Stomach (tissue), 8 donors: ENCODE measurements at regions not wholly inside any gene's neighbourhood (a gene's known extent, or its start where the extent isn't known, plus 50 kb on each side); places are given as distances from the start of the nearest gene placed in this dataset.
A peak's percentile ranks its signal among the peaks of the same experiment; 100 is the strongest.

Source experiments
- DNase-seq, 2 donors: peaks; one replicate each; pipeline versions ENCODE4 v3.0.0 to v3.0.0-alpha.2; 2013 to 2019
- H3K27ac ChIP-seq, 5 donors: fragments of 200-600 bp in 4 of 5; sonication (generic) in 4 of 5; one replicate each; pipeline ENCODE4 v1.5.1; 2013 to 2019; ENCODE audit warnings: mild to moderate bottlenecking in 1 of 5, moderate library complexity in 1 of 5
- H3K27me3 ChIP-seq, 3 donors: fragments of 200-600 bp; sonication (generic); one replicate each; pipeline ENCODE4 v1.5.1; 2017 to 2019; ENCODE audit warnings: mixed run types in 1 of 3
- H3K36me3 ChIP-seq, 4 donors: fragments of 200-600 bp; sonication (generic); 1 replicate in 3 of 4; 2 replicates in 1 of 4; pipeline ENCODE4 v1.5.1; 2016 to 2019
- H3K4me1 ChIP-seq, 4 donors: fragments of 200-600 bp; sonication (generic); one replicate each; pipeline ENCODE4 v1.5.1; 2016 to 2019
- H3K4me3 ChIP-seq, 4 donors: fragments of 200-600 bp; sonication (generic) in 3 of 4; one replicate each; pipeline ENCODE4 v1.5.1; 2016 to 2019; ENCODE audit warnings: mild to moderate bottlenecking in 1 of 4
- H3K9me3 ChIP-seq, 4 donors: fragments of 200-600 bp; sonication (generic); one replicate each; pipeline ENCODE4 v1.5.1; 2016 to 2019
- EP300 ChIP-seq: sonication (generic); formaldehyde crosslinking; IDR thresholded peaks from one replicate; pipeline ENCODE4 v1.6.1; 2017; ENCODE audit warnings: antibody characterized with exemption
- POLR2A ChIP-seq, 4 donors: fragments of 450-650 bp; IDR thresholded peaks; one replicate each; pipeline ENCODE4 v1.6.1; 2016; ENCODE audit warnings: antibody characterized with exemption in 4 of 4, control low read depth in 2 of 4, mild to moderate bottlenecking in 1 of 4, moderate library complexity in 1 of 4
- POLR2AphosphoS5 ChIP-seq, 3 donors: sonication (generic); formaldehyde crosslinking; IDR thresholded peaks; one replicate each; pipeline ENCODE4 v1.6.1; 2016; ENCODE audit warnings: antibody characterized with exemption in 3 of 3
- WGBS, 5 donors: extraction: QIAGEN DNeasy Blood & Tissue Kit in 3 of 5; methylation state at CpG; one replicate each; pipeline versions ENCODE4 v1.1.5 to v1.1.7; 2013 to 2018; 5-methylcytosine and 5-hydroxymethylcytosine counted together
- intact Hi-C: fragments of 100-400 bp; cut with DNase I; formaldehyde crosslinking; loops from one replicate; pipeline ENCODE4 v1.15.1; 2023; ENCODE audit warnings: low total_unique reads
- TF ChIP-seq, protein P1 (sequence below), 7 experiments: fragments of 450-650 bp in 4 of 7; fragments of 200-600 bp in 3 of 7; sonication (generic) in 3 of 7; IDR thresholded peaks; one replicate each; pipeline ENCODE4 v1.5.1; 2016 to 2019; ENCODE audit warnings: antibody characterized with exemption in 7 of 7, control low read depth in 2 of 7, mild to moderate bottlenecking in 1 of 7
- donor health status: healthy with polysubstance abuse.
- donor health status: Bipolar disorder and iron deficiency.
- donor health status: healthy.

GRCh38 chr7:66493235-66494205 is 135.2 kb upstream of the KCTD7 start:
- no peaks in the 10 kb centered on the region for H3K27me3 ChIP-seq
- intact Hi-C loops: no loop called here
- peak overlapping the region; percentile 67 to 82 (median 76) for H3K4me3 ChIP-seq
- H3K9me3 ChIP-seq: no peaks in the 10 kb centered on the region
- peaks cover 0 to 3% (median 0%) of the 10 kb centered on the region in 4 donors for H3K36me3 ChIP-seq
- 0 to 2% (median 0%) methylated on average over 21 to 68 of the region's 68 CpGs for WGBS, 5 donors
- peaks cover 13 to 26% (median 17%) of the 10 kb centered on the region in 4 donors for H3K4me1 ChIP-seq
- peak in 2 of 4 donors; percentile 82 to 90 for TF ChIP-seq POLR2A (IDR thresholded peaks at IDR 0.05)
- TF ChIP-seq, protein P1, sequence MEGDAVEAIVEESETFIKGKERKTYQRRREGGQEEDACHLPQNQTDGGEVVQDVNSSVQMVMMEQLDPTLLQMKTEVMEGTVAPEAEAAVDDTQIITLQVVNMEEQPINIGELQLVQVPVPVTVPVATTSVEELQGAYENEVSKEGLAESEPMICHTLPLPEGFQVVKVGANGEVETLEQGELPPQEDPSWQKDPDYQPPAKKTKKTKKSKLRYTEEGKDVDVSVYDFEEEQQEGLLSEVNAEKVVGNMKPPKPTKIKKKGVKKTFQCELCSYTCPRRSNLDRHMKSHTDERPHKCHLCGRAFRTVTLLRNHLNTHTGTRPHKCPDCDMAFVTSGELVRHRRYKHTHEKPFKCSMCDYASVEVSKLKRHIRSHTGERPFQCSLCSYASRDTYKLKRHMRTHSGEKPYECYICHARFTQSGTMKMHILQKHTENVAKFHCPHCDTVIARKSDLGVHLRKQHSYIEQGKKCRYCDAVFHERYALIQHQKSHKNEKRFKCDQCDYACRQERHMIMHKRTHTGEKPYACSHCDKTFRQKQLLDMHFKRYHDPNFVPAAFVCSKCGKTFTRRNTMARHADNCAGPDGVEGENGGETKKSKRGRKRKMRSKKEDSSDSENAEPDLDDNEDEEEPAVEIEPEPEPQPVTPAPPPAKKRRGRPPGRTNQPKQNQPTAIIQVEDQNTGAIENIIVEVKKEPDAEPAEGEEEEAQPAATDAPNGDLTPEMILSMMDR (IDR thresholded peaks at IDR 0.05): peak in 4 of 7 experiments; percentile 20 to 47 (median 28)
- no peak for TF ChIP-seq EP300
- TF ChIP-seq POLR2AphosphoS5 (IDR thresholded peaks at IDR 0.05): peak; percentile 95 to 99 (median 98)
- peak overlapping the region; percentile 73 to 95 (median 92) for H3K27ac ChIP-seq
- DNase-seq: peak; percentile 99

DNA sequence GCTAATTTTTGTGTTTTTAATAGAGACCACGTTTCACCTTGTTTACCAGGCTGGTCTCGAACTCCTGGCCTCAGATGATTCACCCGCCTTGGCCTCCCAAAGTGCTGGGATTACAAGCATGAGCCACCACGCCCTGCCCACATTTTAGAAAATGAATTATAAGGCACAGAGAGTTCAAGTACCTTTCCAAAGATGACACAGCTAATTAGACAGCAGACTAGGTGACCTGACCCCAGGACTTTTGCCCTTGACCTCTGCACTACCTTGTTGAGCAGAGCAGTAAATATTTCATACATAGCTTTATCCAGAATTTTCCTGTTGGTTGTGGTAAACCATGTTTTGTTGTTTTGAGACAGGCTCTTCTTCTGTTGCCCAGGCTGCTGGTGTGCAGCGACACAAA is 131.3 kb upstream of the KCTD7 start:
- peaks cover 13 to 17% (median 15%) of the 10 kb centered on the region in 4 donors for H3K4me1 ChIP-seq
- H3K27me3 ChIP-seq: no peaks in the 10 kb centered on the region
- WGBS, 5 donors: 82 to 86% (median 85%) methylated on average over 5 of the region's 5 CpGs
- peaks cover 0 to 3% (median 0%) of the 10 kb centered on the region in 4 donors for H3K36me3 ChIP-seq
- H3K9me3 ChIP-seq: no peaks in the 10 kb centered on the region
- intact Hi-C loops: no loop called here
- DNase-seq: no peak
- no peak overlapping the region for H3K27ac ChIP-seq
- TF ChIP-seq, protein P1 (IDR thresholded peaks at IDR 0.05): no peak
- TF ChIP-seq POLR2AphosphoS5 (IDR thresholded peaks at IDR 0.05) (no peak), POLR2A (IDR thresholded peaks at IDR 0.05) (no peak), EP300 (no peak)
- H3K4me3 ChIP-seq: no peak overlapping the region

GRCh38 chr7:66500087-66500486 is 128.6 kb upstream of the KCTD7 start:
- Histone ChIP-seq H3K4me3 (no peak overlapping the region), H3K4me1 (no peaks in the 10 kb centered on the region), H3K9me3 (no peaks in the 10 kb centered on the region), H3K36me3 (peaks cover 0 to 3% (median 0%) of the 10 kb centered on the region in 4 donors), H3K27me3 (peaks cover 0 to 18% (median 5%) of the 10 kb centered on the region in 3 donors), H3K27ac (no peak overlapping the region)
- DNase-seq: no peak
- 88 to 95% (median 91%) methylated on average over 3 of the region's 3 CpGs for WGBS, 5 donors
- TF ChIP-seq EP300: no peak
- TF ChIP-seq POLR2A (IDR thresholded peaks at IDR 0.05): no peak
- no peak for TF ChIP-seq POLR2AphosphoS5 (IDR thresholded peaks at IDR 0.05)
- TF ChIP-seq, protein P1 (IDR thresholded peaks at IDR 0.05): no peak
- intact Hi-C loops: no loop called here

DNA sequence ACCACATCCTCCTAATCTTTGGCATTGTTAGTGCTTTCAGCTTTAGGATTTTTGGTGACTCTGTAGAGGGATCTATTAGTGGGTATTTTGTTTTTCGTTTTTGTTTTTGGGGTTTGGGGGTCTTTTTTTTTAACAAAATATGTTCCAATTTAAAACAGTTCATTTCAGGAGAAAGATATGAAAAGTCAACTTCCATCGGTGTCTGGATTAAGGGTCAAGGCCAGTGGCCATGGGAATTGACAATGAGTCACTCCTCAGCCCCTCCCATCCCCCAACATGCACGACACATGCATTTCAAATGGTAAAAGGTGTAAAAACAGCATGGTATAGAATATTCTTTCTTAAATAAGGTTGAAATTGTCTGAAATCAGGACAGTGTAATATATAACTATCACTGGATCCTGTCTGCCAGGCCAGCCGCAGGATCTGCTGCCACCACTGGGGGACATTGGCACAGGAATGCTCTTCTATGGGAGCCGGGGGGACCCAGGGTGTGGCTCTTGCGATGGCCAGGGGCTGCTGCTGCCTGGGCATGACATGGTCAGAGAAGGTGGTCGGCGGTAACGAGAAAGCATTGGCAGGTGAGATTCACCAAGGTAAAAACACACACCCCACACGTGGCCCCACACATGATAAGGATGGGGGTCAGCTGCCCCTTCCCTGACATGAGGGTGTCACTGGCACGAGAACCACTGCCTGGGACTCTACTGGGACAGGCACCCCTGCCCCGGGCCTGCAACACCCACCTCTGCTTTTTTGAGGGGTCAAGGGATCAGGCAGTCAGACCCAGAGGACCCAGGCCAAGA is 126.2 kb upstream of the KCTD7 start:
- WGBS, 5 donors: 71 to 78% (median 75%) methylated on average over 12 of the region's 12 CpGs
- no peak for DNase-seq
- intact Hi-C loops: no loop called here

More for the DNA sequence above, 126.2 kb upstream of the KCTD7 start:
- H3K4me3 ChIP-seq: no peak overlapping the region
- H3K27me3 ChIP-seq: peaks cover 0 to 41% (median 26%) of the 10 kb centered on the region in 3 donors
- H3K36me3 ChIP-seq: no peaks in the 10 kb centered on the region
- H3K9me3 ChIP-seq: peaks cover 0 to 4% (median 0%) of the 10 kb centered on the region in 4 donors
- H3K4me1 ChIP-seq: peaks cover 7 to 16% (median 12%) of the 10 kb centered on the region in 4 donors
- TF ChIP-seq POLR2A (IDR thresholded peaks at IDR 0.05) (no peak), POLR2AphosphoS5 (IDR thresholded peaks at IDR 0.05) (no peak)
- no peak overlapping the region for H3K27ac ChIP-seq
